Mesothelial cell of epicardium (in vitro differentiated cells): ENCODE measurements at regions not wholly inside any gene's neighbourhood (a gene's known extent, or its start where the extent isn't known, plus 50 kb on each side); places are given as distances from the start of the nearest gene placed in this dataset.

ENCODE experiments used
- DNase-seq, 2 experiments: peaks; one replicate each; pipeline ENCODE4 v3.0.0; 2021; ENCODE audit warnings: low spot score in 2 of 2; ENCODE audit not compliant: unreplicated experiment in 2 of 2
- H3K27ac Mint-ChIP-seq: 2 replicates; pipeline ENCODE4 v1.8.0; 2021; ENCODE audit warnings: mixed read lengths
- H3K27me3 Mint-ChIP-seq: 2 replicates; pipeline ENCODE4 v1.8.0; 2021; ENCODE audit warnings: low read depth, mixed read lengths
- H3K36me3 Mint-ChIP-seq: 2 replicates; pipeline ENCODE4 v1.8.0; 2021; ENCODE audit warnings: mixed read lengths
- H3K4me1 Mint-ChIP-seq: 2 replicates; pipeline ENCODE4 v1.8.0; 2021; ENCODE audit warnings: mixed read lengths
- H3K4me3 Mint-ChIP-seq: 2 replicates; pipeline ENCODE4 v1.8.0; 2021; ENCODE audit warnings: mild to moderate bottlenecking, moderate library complexity, mixed read lengths
- H3K9me3 Mint-ChIP-seq: 2 replicates; pipeline ENCODE4 v1.8.0; 2021; ENCODE audit warnings: mixed read lengths
- TF ChIP-seq, protein P1 (sequence below): fragments of 200-600 bp; sonication (generic); IDR thresholded peaks from one replicate; pipeline ENCODE4 v1.5.0; 2021; ENCODE audit warnings: antibody characterized with exemption; ENCODE audit not compliant: unreplicated experiment

DNA sequence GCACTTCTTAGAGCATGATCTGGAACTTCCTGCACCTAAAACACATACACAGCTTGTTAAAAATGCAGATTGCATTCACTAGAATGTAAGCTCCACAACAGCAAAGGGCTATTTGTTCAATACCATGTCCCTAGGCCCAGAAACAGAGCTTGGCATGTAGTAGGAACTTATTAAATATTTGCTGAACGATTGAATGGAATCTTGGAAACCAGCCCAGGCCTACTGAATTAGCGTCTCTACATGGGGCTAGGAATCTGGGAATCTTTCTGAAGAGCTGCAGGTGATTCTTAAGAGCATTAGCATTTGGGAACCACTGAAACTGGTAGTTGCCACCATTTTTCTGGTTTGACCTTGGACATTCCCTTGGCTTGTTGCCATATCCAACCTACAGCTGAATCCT lies 234.1 kb downstream of the STIM2 start:
- Mint-ChIP-seq H3K9me3 (no peaks in the 10 kb centered on the region), H3K4me3 (no peak overlapping the region), H3K36me3 (no peaks in the 10 kb centered on the region), H3K27me3 (peaks cover 28% of the 10 kb centered on the region), H3K4me1 (peaks cover 8% of the 10 kb centered on the region), H3K27ac (no peak overlapping the region)
- no peak for DNase-seq
- TF ChIP-seq, protein P1, sequence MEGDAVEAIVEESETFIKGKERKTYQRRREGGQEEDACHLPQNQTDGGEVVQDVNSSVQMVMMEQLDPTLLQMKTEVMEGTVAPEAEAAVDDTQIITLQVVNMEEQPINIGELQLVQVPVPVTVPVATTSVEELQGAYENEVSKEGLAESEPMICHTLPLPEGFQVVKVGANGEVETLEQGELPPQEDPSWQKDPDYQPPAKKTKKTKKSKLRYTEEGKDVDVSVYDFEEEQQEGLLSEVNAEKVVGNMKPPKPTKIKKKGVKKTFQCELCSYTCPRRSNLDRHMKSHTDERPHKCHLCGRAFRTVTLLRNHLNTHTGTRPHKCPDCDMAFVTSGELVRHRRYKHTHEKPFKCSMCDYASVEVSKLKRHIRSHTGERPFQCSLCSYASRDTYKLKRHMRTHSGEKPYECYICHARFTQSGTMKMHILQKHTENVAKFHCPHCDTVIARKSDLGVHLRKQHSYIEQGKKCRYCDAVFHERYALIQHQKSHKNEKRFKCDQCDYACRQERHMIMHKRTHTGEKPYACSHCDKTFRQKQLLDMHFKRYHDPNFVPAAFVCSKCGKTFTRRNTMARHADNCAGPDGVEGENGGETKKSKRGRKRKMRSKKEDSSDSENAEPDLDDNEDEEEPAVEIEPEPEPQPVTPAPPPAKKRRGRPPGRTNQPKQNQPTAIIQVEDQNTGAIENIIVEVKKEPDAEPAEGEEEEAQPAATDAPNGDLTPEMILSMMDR = no peak

DNA sequence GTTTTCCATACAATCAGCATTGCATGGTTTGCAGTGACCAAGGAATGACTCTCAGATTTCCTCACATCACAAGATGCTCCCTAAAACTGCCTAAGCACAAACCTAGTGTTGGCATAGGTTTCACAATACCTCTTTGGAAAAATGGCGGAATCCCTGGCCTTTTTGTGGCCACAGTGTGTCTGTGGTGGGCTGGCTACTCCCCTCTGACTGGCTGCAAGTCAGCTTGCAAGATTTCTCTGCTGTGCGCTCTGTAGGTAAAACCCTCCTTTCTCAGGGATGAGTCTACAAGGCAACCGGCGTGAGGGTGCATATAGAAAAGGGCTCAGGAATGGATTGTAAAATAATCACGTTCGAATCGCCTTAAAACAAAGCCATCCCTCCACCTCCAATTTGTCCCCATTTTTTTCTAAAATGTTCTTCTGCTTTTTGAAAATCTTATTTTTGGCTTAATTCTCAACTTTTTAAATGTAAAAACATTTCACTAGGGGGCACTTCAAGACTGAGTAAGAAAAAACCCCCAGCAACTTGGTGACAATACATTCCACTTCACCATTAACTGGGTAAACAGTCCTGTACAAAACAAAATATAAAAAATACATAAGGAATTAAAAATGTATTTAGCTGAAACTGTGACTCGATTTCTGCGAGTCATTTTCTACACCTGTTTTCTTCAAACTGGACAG lies 235.6 kb downstream of the STIM2 start:
- Mint-ChIP-seq H3K36me3 (no peaks in the 10 kb centered on the region), H3K27me3 (peaks cover 31% of the 10 kb centered on the region), H3K4me1 (no peaks in the 10 kb centered on the region), H3K27ac (no peak overlapping the region), H3K4me3 (no peak overlapping the region), H3K9me3 (no peaks in the 10 kb centered on the region)
- TF ChIP-seq, protein P1 = peak; percentile 30
- DNase-seq = no peak

DNA sequence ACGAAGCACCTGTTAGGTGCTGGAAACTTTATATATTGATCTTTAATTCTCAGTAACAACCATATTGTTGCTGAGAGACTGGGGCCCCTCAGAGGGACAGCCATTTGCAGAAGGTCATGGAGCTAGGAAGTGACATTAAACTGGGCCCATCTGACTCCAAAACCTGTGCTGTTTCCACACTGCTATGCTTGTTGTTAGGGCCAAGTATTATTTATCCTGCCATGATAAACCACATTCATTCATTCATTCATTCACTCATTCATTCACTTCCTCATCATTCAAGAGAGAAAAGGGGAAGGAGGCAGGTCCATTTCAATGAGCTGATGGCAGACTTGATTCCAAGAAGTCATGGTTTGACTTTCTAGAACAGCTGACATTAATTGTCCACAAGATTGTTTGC lies 237.4 kb downstream of the STIM2 start:
- Mint-ChIP-seq H3K27ac (no peak overlapping the region), H3K4me1 (no peaks in the 10 kb centered on the region), H3K4me3 (no peak overlapping the region), H3K36me3 (no peaks in the 10 kb centered on the region), H3K9me3 (no peaks in the 10 kb centered on the region), H3K27me3 (peaks cover 35% of the 10 kb centered on the region)
- TF ChIP-seq, protein P1 = no peak
- no peak for DNase-seq

DNA sequence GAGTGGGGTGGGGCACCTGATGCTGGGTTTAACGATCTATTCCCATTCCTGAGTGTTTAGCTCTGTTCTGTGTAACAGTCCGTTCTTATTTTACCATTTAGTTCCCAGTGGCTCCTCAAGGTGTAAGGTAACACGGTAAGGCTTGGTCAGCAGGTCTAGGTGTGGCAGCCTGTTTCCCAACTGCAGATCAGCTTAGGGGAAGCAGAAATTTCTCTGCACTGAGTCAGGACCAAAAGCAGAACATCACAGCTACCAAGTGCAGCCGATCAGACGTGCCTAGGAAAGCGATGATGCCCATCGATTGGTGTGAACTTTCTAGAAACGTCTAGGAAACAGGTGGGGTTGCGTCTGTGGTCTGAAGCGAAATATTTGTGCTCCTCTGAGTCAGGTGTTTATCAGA lies 240.1 kb downstream of the STIM2 start:
- no peaks in the 10 kb centered on the region for H3K9me3 Mint-ChIP-seq
- no peak overlapping the region for H3K4me3 Mint-ChIP-seq
- no peak overlapping the region for H3K27ac Mint-ChIP-seq
- no peak for DNase-seq
- H3K27me3 Mint-ChIP-seq = peaks cover 49% of the 10 kb centered on the region
- no peaks in the 10 kb centered on the region for H3K4me1 Mint-ChIP-seq
- no peaks in the 10 kb centered on the region for H3K36me3 Mint-ChIP-seq
- TF ChIP-seq, protein P1 = no peak

DNA sequence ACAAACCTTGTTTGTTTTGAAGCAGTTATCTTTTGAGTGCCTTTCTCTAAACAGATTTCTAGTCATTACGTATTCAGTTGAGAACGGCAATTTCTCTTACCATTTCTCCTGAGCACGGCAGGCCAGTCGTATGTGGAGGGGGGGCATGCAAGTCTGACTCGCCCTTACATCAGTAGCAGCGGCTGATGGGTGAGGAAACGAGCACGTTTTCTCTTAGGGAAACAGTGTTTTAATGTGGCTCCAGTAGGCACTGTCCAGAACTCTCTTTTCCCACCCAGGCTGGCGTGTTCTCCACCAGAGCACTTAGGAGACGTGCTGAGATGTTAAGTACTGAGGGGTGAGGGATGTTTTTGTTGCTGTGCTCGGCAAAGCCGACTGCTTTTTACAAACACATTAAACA lies 240.5 kb downstream of the STIM2 start:
- Mint-ChIP-seq H3K27ac (no peak overlapping the region), H3K9me3 (peaks cover 3% of the 10 kb centered on the region), H3K27me3 (peaks cover 52% of the 10 kb centered on the region), H3K36me3 (no peaks in the 10 kb centered on the region), H3K4me3 (no peak overlapping the region), H3K4me1 (no peaks in the 10 kb centered on the region)
- TF ChIP-seq, protein P1 = no peak
- no peak for DNase-seq

DNA sequence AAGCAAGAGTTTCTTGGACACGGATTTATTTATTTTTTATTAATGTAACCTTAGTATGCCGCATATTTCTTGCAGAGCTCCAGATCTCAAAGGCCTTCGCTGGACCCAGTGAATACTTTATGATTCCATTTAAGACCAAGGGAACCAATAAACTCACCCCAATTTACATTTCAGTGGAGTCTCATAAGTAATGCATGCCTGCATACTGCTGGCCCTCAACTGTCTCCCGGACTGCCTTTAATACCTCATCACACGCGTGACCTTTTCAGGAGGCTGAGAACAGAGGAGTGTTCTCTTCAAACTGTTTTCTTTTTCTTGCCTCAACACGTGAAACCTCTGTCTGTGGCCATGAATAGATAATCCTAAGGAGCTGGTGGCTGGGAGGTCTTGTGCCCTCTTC lies 240.9 kb downstream of the STIM2 start:
- Mint-ChIP-seq H3K4me3 (no peak overlapping the region), H3K9me3 (peaks cover 8% of the 10 kb centered on the region), H3K27ac (no peak overlapping the region), H3K36me3 (no peaks in the 10 kb centered on the region), H3K27me3 (peaks cover 55% of the 10 kb centered on the region), H3K4me1 (no peaks in the 10 kb centered on the region)
- DNase-seq = no peak
- TF ChIP-seq, protein P1 = no peak
